ENCODE measurements at regions not wholly inside any gene's neighbourhood (a gene's known extent, or its start where the extent isn't known, plus 50 kb on each side); places are given as distances from the start of the nearest gene placed in this dataset.

DNA sequence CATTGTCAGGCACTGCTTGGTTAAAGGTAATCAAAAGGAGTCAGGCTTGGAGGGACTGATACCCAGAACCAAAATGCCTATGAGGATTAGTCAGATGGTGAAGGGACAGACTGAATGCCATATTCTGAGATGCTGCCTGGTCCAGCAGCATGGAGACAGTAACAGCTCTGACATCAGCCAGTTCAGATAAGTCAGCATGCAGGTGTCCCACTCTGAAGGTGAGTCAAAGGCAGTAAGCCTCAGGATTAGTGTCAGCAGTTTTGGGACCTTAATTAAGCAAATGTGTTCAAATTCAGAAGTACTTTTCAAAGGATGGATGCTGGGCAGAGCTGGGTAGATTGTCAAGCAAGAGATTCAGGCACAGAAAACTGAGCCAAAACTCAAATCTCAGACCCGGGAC lies 198.4 kb downstream of the RPS12 start (continued):
- no peak for TF ChIP-seq FOXJ3 (CRISPR knock-in tag; IDR thresholded peaks at IDR 0.05)
- no peak for TF ChIP-seq FOSL2 (IDR thresholded peaks at IDR 0.05; ENCODE audit: borderline replicate concordance, low read depth)

DNA sequence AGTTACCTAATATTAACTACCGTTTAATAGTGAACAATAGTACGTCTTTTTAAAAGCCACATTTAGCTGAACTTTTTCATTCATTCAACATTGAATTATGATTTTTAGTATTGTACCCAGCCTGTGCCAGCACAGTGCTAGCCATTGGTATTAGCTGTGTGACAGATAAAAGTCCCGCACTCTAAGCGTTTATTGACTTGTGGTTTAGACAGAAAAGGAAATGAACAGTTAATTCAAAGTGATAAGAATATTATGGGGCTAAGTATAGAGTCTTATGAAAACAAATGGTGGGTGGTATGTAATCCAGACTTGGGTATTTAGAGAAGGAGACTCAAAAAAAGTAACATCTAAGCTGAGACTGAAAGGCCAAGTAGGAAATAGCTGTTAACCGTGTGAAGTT lies 202.3 kb downstream of the RPS12 start:
- no peak for DNase-seq
- Histone ChIP-seq H3K36me3 (replicated peaks in 1 of 2; ENCODE audit: control insufficient read depth in 1 of 2, insufficient read depth in 2 of 2, low read length in 1 of 2) (no peaks in the 10 kb centered on the region), H3F3A (replicated peaks; ENCODE audit: insufficient read depth) (no peaks in the 10 kb centered on the region), H3K27me3 (ENCODE audit: insufficient read depth) (no peaks in the 10 kb centered on the region), H3K9me3 (no peaks in the 10 kb centered on the region), H3K9me2 (no peaks in the 10 kb centered on the region), H2AFZ (ENCODE audit: low read depth) (no peak overlapping the region), H3K79me2 (ENCODE audit: insufficient read depth) (no peaks in the 10 kb centered on the region), H3K4me3 (ENCODE audit: low read depth in 2 of 2, low read length in 1 of 2) (no peak overlapping the region), H4K20me1 (ENCODE audit: insufficient read depth) (no peaks in the 10 kb centered on the region), H3K9ac (no peak overlapping the region), H3K27ac (ENCODE audit: low read depth in 2 of 2, low read length in 1 of 2) (no peak overlapping the region), H3K4me1 (ENCODE audit: control insufficient read depth in 1 of 2, insufficient read depth in 2 of 2, low read depth in 1 of 2, low read length in 1 of 2) (no peaks in the 10 kb centered on the region), H3K4me2 (no peak overlapping the region)
- ChIA-PET CTCF (interaction anchor here (0.7 to 1.7 kb wide), 3 partner anchors 20 to 54 kb away, joined by 3 to 6 read pairs (median 4); no protein-coding TSS in a partner anchor), POLR2A (no interaction called here)
- 83% methylated on average over 5 of the region's 5 CpGs for WGBS (ENCODE audit: low lambda C conversion rate)
- TF ChIP-seq POLR2AphosphoS5 (IDR thresholded peaks at IDR 0.05; ENCODE audit: low read depth, low read length) = no peak
- TF ChIP-seq MEF2A (IDR thresholded peaks at IDR 0.05; ENCODE audit: borderline replicate concordance, low read depth) = no peak
- TF ChIP-seq, protein P1, sequence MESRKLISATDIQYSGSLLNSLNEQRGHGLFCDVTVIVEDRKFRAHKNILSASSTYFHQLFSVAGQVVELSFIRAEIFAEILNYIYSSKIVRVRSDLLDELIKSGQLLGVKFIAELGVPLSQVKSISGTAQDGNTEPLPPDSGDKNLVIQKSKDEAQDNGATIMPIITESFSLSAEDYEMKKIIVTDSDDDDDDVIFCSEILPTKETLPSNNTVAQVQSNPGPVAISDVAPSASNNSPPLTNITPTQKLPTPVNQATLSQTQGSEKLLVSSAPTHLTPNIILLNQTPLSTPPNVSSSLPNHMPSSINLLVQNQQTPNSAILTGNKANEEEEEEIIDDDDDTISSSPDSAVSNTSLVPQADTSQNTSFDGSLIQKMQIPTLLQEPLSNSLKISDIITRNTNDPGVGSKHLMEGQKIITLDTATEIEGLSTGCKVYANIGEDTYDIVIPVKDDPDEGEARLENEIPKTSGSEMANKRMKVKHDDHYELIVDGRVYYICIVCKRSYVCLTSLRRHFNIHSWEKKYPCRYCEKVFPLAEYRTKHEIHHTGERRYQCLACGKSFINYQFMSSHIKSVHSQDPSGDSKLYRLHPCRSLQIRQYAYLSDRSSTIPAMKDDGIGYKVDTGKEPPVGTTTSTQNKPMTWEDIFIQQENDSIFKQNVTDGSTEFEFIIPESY (IDR thresholded peaks at IDR 0.05; ENCODE audit: borderline replicate concordance, low read depth) = no peak
- no peak for TF ChIP-seq YY1 (IDR thresholded peaks at IDR 0.05; ENCODE audit: low read depth)
- TF ChIP-seq, protein P2, sequence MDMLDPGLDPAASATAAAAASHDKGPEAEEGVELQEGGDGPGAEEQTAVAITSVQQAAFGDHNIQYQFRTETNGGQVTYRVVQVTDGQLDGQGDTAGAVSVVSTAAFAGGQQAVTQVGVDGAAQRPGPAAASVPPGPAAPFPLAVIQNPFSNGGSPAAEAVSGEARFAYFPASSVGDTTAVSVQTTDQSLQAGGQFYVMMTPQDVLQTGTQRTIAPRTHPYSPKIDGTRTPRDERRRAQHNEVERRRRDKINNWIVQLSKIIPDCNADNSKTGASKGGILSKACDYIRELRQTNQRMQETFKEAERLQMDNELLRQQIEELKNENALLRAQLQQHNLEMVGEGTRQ (IDR thresholded peaks at IDR 0.05; ENCODE audit: borderline replicate concordance, low read depth, low read length) = no peak
- TF ChIP-seq, protein P3, sequence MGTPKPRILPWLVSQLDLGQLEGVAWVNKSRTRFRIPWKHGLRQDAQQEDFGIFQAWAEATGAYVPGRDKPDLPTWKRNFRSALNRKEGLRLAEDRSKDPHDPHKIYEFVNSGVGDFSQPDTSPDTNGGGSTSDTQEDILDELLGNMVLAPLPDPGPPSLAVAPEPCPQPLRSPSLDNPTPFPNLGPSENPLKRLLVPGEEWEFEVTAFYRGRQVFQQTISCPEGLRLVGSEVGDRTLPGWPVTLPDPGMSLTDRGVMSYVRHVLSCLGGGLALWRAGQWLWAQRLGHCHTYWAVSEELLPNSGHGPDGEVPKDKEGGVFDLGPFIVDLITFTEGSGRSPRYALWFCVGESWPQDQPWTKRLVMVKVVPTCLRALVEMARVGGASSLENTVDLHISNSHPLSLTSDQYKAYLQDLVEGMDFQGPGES (IDR thresholded peaks at IDR 0.05; ENCODE audit: low read depth, low read length) = no peak
- no peak for TF ChIP-seq TAF1 (IDR thresholded peaks at IDR 0.05; ENCODE audit: borderline replicate concordance, low read depth, low read length)
- no peak for TF ChIP-seq TEAD4 (IDR thresholded peaks at IDR 0.05; ENCODE audit: borderline replicate concordance, insufficient read depth)
- no peak for TF ChIP-seq NRF1 (IDR thresholded peaks at IDR 0.05; ENCODE audit: low read depth, low read length)
- no peak for TF ChIP-seq EZH2phosphoT487 (IDR thresholded peaks at IDR 0.05; ENCODE audit: borderline replicate concordance, low read depth)
- TF ChIP-seq, protein P4, sequence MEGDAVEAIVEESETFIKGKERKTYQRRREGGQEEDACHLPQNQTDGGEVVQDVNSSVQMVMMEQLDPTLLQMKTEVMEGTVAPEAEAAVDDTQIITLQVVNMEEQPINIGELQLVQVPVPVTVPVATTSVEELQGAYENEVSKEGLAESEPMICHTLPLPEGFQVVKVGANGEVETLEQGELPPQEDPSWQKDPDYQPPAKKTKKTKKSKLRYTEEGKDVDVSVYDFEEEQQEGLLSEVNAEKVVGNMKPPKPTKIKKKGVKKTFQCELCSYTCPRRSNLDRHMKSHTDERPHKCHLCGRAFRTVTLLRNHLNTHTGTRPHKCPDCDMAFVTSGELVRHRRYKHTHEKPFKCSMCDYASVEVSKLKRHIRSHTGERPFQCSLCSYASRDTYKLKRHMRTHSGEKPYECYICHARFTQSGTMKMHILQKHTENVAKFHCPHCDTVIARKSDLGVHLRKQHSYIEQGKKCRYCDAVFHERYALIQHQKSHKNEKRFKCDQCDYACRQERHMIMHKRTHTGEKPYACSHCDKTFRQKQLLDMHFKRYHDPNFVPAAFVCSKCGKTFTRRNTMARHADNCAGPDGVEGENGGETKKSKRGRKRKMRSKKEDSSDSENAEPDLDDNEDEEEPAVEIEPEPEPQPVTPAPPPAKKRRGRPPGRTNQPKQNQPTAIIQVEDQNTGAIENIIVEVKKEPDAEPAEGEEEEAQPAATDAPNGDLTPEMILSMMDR (IDR thresholded peaks at IDR 0.05) = no peak
- no peak for TF ChIP-seq TCF12 (IDR thresholded peaks at IDR 0.05)
- TF ChIP-seq, protein P5, sequence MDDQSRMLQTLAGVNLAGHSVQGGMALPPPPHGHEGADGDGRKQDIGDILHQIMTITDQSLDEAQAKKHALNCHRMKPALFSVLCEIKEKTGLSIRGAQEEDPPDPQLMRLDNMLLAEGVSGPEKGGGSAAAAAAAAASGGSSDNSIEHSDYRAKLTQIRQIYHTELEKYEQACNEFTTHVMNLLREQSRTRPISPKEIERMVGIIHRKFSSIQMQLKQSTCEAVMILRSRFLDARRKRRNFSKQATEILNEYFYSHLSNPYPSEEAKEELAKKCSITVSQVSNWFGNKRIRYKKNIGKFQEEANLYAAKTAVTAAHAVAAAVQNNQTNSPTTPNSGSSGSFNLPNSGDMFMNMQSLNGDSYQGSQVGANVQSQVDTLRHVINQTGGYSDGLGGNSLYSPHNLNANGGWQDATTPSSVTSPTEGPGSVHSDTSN (IDR thresholded peaks at IDR 0.05) = no peak
- TF ChIP-seq RAD21 (IDR thresholded peaks at IDR 0.05; ENCODE audit: low read length) = no peak
- TF ChIP-seq FOXJ3 (CRISPR knock-in tag; IDR thresholded peaks at IDR 0.05) = no peak

Data from SK-N-SH (cell line).